Caki2 (cell line): ENCODE measurements at regions not wholly inside any gene's neighbourhood (a gene's known extent, or its start where the extent isn't known, plus 50 kb on each side); places are given as distances from the start of the nearest gene placed in this dataset.

Experiments
- DNase-seq: peaks from one replicate; pipeline ENCODE4 v3.0.0-alpha.2; 2015; ENCODE audit warnings: low read depth
- in situ Hi-C: cut with HindIII; loops from 2 replicates; pipeline ENCODE4 v1.10.0; 2016; ENCODE audit warnings: low sequenced_read_pairs, low pct_unique_long_range_greater_than_20kb, mixed read lengths

DNA sequence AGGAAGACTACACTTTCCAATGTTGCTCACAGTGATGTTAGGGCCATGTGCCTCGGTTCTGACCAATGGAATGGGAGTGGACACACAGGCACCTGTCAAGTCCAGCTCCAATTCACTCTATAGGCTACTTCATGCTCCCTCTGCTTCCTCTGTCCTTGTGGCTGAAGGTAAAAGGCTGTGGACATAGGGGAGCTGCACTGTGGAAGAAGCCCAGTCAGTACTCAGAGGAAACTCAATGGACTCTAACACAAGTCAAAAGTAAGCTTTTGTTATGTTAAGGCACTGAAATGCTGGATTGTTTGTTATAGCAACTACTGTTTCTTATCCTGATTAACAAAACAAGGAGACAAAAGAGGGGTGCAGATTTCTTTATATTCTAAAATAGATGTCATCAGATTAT lies 278.2 kb downstream of the BCL11B start:
- in situ Hi-C loops, result no loop called here
- DNase-seq, result no peak

DNA sequence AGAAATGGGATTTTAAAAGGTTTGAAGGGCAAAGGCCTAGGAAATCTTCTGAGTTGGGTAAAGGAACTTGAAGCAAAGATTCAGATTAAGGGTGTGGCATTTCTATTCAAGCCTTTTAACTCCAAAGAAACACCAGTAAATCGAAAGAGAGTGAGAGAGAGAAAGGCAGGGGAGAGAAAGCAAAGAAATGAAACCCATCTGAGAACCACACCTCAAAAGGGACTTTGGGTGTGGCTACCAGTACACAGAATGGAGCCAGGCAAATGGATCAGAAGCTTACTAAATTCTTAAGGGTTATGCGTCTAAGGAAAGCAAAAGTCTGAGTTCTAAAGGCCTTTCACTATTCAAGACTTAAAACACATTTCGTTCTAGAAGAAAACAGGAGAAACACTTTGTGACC lies 277.4 kb downstream of the BCL11B start:
- in situ Hi-C loops, result no loop called here
- no peak for DNase-seq

DNA sequence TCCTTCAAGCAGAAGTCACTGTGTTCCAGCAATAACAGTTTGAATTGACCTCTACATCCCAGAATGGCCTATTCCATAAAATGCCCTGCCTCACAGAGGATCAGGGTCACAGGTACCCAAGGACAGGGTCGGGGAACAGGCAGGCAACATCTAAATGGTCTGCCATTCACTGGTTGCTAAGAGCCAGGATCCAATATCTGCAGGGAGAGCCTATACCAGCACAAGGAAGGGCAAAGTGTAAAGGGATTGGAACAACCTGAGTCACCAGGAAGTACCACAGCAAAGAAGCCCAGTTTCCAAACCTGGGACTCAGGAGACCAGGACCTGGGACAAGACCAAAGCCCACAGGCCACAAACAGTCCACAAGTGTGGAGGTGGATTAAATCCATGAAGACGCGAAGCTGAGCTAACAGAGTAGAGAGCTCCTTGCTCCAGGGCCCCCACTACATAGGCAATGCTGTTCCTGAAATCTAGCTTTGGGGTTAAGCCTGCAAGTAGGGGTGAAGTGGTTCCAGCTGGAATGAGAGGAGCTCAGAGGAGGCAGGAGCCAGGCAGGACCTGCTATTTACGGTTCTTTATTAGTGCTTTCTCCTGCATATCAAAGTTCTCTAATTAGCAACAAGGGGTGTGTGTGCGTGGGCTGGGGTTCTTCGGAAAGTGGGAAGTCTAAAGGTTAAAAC lies 274.3 kb downstream of the BCL11B start:
- no peak for DNase-seq

DNA sequence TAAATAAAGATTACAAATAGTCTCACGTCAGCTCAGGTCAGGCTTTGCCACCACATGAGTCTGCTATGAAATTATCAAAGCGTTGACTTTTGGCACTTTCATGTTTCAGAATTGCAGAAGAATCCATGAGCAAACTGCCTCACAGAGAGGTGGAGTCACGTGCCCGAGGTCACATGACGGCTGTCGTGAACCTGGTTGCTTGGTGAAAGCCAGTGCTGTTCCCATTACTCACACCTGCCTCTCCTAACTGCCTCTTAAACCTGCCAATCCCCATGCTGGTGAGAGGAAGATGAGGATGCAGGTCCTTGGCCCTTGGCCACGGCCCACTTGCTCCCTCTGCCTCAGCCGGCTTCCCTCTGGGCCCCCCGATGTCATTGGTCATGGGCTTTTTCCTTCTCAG lies 272.7 kb downstream of the BCL11B start:
- DNase-seq, result no peak
- in situ Hi-C loops, result no loop called here

More for the DNA sequence above, 274.3 kb downstream of the BCL11B start:
- in situ Hi-C loops, result no loop called here

DNA sequence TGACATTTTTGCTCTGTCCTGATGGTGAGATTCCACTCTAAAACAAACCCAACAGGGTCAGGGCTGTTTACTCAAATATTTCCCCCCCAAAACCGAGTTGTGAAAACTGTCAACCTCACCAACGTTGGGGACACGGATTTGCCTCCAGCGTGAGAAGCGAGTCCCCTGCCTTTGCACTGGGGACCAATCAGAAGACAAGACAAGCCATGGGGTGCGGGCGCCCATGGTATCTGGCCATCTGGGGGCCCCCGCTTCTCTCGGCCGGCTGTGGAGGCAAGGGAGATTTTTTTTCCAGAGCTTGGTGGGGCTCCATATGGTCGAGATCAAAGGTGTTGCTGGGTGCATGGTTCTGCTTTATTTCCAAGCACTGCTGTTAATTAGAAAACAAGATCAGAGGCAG lies 272.1 kb downstream of the BCL11B start:
- in situ Hi-C loops, result no loop called here
- no peak for DNase-seq

DNA sequence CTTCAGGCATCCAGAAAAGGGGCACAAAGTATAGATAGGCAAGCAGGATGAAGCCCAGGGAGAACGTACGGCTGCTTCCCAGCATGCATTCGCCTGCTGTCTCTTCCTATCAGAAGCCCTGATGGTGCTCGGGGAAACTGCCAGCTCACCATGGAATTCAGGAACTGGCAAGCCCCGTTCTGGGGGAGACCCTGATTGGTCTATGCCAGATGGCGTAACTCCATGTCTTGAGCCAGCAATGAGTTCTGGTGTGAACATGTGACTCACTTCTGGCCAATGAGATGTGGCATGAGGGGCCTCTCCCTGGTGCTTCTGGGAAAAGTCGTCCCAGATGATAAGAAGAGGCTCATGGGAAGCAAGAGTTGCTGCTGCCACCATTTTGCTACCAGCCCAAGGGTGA lies 270.8 kb downstream of the BCL11B start:
- in situ Hi-C loops, result no loop called here
- no peak for DNase-seq

DNA sequence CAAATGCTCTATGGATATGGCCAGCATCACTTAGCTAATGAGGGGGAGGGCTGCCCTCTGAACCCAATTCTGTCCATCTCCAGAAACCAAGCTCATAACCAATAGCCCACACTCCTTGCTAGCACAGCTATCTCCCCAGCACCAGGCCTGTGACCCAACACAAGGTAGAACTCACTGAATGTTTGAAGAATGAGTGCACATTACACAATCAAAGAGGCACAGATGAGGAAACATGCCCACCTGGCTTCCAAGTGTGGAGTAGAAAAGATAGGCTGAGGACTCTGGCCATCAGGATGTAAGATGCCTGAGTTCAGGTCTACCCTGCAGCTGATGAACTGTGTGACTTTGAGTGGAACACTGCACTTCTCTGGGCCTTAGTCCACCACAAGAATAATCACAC lies 268.4 kb downstream of the BCL11B start:
- in situ Hi-C loops, result no loop called here
- DNase-seq, result no peak

DNA sequence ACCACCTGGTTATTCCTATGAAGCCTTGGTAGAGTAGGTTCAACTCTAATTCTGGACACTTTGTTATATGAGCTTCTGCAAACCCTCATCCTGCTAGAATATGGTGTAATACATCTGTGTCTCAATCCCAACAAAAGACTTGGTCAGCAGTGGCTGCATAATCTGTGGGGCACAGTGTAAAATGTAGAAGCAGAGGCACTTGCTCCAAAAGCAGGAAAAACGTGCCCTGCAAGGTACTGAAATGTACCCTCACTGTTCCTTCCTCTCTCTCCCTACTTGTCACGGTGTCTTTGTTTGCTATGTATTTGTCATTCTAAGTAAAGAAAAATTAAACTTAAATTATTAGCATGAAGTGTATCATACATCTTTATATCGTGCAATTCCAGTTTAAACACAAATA lies 267.9 kb downstream of the BCL11B start:
- in situ Hi-C loops, result no loop called here
- DNase-seq, result no peak

DNA sequence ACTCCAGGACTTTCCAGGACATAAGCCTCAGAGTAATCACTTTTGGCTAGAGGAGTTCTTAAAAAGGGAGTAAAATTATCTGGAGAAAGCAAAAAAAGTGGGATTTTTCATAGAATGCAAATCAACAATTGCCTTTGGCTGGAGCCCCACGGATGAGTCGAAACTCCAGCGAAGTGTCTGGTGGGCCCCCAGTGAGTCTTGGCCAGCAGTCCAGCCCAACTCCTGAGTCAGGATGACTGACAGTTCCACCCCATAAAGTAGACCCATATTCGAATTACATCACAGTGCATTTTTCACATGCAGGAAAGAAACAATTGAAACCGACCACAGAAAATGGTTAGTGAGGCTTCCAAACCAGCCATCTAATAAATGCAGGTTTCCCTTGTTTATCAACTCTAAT lies 265.7 kb downstream of the BCL11B start:
- no peak for DNase-seq
- in situ Hi-C loops, result no loop called here

DNA sequence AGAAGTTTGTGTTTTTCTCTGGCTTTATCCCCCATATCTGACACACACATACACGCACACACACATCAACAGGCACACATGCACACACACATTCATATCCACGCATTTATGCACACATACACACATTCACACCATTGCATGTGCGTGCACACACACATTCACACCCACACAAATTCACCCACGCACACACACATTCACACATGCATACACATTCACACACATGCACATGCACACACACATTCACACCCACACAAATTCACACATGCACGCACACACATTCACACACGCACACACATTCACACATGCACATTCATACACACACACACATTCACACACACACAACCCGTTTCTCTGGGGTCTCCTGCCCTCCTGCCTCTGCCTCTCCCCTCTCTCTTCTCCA lies 264.2 kb downstream of the BCL11B start:
- no peak for DNase-seq
- in situ Hi-C loops, result no loop called here

DNA sequence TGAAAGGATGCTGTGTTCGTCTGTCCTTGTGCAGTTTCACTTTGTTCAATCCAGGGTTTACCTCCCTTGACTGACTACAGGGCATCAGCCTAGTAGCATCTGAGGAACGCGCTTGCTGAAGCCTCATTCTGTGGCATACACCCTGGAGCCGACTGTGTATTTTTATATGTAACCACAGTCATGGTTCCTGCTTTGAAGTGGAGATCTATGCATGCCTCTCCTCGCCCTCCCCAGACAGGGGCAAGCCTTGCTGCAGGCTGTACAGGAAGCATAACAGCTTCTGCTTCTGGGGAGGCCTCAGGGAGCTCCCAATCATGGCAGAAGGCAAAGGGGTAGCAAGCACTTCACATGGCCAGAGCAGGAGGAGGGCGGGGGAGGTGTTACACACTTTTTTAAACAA lies 262.1 kb downstream of the BCL11B start:
- in situ Hi-C loops, result no loop called here
- no peak for DNase-seq

DNA sequence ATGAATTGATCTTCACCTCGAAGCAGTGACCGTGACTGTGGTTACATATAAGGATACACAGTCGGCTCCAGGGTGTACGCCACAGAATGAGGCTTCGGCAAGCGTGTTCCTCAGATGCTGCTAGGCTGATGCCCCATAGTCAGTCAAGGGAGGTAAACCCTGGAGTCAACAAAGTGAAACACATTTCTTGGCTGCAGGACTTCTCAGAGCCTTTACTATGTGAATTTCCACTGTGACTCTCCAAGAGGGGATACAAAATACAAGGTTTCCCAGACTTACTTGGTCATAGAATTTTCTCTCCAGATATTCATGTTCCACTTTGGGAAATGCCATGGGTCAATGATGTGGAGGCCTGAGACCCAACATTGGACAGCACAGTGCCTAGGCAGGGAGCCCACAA lies 260.6 kb downstream of the BCL11B start:
- in situ Hi-C loops, result no loop called here
- DNase-seq, result no peak

DNA sequence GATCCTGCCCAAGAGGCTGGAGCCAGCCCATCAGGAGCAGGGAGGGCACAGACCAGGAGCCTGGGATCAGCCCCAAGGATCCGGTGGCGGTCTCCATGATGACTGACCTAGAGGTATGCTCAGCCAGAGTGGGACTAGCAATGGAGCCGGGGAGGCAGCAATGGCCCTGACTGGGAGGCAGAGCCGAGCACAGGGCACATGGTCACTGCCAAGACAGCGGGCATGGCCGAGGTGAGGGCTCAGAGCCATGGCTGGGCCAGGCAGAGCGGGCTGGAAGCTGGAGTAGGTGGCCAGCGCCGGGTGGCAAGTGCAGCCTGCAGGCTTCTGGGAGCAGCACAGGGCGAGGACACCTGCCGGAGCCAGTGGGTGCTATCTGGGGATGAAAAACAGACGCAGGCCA lies 259.3 kb downstream of the BCL11B start:
- no peak for DNase-seq
- in situ Hi-C loops, result no loop called here

DNA sequence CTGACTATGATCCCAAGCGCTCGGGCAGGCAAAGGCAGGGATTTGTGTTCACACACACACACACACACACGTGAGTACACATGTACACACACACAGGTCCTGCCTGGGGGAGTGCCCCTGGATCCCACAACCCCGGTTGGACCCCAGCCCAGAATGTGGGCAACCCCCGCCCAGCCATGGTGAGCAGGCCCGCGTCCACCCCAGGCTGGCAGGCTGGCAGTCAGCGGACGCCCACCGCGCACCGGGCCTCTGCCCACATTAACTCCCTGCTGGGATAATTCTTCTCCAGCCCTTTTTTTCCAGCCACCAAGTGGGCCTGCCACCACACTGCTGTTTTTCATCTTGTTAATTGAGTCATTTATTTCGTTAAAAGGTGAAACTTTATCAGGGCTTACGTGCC lies 256.2 kb downstream of the BCL11B start:
- in situ Hi-C loops, result no loop called here
- DNase-seq, result no peak

DNA sequence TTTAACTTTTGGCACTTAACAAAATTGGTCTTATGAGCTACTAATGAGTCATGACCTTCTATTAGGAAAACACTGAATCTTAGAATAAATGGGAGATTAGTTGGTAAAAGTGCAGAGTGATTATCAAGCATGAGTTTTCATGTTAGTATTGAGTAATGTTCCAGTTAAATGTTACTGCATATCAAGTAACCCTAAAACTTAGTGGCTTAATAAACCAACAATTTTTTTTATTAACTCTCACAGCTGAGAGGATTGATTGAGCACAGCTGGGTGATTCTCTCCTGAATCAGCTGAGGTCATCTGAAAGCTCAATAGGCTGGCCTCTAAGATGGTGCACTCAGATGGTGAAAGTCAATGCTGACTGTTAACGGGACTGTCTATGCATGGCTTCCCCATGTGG lies 248.6 kb downstream of the BCL11B start:
- no peak for DNase-seq
- in situ Hi-C loops, result no loop called here

DNA sequence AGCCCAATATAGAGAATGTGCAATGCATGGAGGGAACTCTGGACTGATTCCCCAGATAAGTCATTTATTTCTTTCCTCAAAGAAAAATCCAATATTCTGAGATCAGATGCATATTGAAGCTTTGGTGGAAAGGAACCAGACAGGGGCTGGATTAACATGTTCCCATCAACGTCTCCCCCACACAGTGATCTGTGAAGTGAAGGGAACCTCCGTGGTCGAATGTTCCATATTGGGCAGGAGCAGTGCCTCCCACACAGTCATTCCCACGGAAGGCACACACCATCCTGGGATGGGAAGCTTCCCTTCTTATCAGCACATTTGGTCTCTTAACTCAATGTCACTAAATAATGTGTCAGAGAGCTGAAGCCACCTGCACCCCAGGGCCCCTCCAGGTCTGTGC lies 247.1 kb downstream of the BCL11B start:
- DNase-seq, result no peak
- in situ Hi-C loops, result no loop called here

DNA sequence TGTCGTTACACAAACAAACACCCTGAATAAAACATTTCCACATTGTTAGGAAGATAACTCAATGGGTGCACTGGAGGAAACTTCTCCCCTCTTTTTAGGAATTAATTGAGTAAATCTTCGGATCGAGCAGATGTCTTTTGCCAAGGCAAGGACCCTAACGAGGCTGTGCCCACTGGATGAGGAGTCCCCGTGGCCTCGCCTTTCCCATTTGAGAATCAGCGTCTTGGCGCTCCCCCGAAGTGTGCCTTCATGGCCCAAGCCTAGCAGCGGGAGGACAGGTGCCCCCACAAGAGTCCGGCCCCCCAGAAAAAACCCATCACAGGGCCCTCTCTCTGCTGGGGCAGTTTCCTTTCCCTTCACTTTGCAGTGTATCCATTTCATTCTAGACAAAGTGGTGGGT lies 246.6 kb downstream of the BCL11B start:
- in situ Hi-C loops, result no loop called here
- DNase-seq, result no peak

DNA sequence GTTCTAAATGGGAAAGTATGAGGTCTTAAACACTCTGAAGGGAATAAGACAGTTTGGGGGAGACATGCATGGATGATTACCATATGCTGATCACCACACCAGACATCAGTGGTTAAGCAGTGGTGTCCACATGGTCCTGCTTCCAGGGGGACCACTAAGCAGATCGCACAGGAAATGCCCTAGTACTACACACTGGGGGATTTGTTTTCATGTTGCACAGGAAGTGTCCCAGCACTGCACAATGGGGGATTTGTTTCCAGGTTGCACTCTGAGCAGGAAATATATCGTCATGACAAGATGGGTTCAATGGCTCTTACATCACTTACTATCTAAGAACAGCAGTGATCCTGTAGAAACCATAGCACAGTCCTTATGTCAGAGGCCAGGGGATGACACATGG lies 245.5 kb downstream of the BCL11B start:
- no peak for DNase-seq
- in situ Hi-C loops, result no loop called here

DNA sequence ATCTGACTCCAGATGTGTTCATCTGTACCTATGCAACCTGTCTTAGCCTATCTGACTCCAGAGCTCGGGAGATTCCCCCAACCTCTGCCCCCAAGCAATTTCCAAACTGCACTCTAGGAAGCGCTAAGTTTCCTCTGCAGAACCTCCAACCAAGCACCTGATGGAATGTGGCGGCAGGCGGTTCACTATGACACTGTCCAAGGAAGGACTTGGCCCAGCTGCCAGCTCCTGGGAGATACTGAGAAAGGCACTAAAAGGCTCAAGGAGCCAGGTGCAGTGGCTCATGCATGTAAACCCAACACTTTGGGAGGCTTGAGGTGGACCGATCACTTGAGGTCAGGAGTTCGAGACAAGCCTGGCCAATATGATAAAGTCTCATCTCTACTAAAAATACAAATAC lies 244.0 kb downstream of the BCL11B start:
- in situ Hi-C loops, result no loop called here
- DNase-seq, result no peak

DNA sequence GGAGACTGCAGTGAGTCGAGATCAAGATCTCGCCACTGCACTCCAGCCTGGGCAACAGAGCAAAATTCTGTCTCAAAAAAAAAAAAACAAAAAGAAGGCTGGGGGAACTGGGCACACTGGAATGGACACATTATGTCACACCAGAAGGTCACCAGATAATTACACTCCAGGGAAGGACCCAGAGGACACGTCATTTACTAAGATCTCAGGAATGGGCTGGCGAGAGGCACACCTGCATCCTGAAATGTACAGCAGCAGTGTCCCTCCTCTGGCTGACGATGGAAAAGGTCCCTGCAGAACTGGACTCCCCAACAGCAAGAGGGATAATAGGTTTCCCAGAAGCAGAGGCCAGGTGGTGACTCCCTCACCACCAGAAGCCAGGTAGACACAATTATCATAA lies 243.5 kb downstream of the BCL11B start:
- no peak for DNase-seq
- in situ Hi-C loops, result no loop called here
